GM18909 (cell line): ENCODE measurements at regions not wholly inside any gene's neighbourhood (a gene's known extent, or its start where the extent isn't known, plus 50 kb on each side); places are given as distances from the start of the nearest gene placed in this dataset.
"Not testable (repeated sequence)": the region's sequence is repeated elsewhere in the genome, so short reads cannot be mapped to it uniquely, and the experiment has no call there.

Experiments
- ATAC-seq: cut with Tn5 transposase; IDR thresholded peaks from one replicate; pipeline ENCODE4 v1.9.1; 2021; ENCODE audit warnings: mild to moderate bottlenecking; ENCODE audit not compliant: unreplicated experiment, poor library complexity

DNA sequence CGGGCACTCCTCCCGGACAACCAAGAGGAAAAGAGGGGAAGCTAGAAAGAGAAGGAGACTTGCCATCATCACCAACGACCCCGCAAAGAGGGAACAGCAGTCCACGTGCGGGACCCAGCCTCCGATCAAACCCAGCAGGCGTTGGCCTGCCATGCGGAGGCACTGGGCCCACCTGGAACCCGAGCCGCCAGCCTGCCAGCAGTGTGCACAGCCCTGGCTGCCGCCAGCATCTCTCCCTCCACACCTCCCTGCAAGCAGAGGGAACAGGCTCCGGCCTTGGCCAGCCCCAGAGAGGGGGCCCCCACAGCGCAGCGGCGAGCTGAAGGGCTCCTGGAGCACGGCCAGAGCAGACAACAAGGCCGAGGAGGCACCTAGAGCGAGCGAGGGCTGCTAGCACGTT, 1244.7 kb upstream of the B3GALT2 start:
- no peak for ATAC-seq

GRCh38 chr1:194420706-194421105, 1234.3 kb upstream of the B3GALT2 start:
- ATAC-seq = no peak

DNA sequence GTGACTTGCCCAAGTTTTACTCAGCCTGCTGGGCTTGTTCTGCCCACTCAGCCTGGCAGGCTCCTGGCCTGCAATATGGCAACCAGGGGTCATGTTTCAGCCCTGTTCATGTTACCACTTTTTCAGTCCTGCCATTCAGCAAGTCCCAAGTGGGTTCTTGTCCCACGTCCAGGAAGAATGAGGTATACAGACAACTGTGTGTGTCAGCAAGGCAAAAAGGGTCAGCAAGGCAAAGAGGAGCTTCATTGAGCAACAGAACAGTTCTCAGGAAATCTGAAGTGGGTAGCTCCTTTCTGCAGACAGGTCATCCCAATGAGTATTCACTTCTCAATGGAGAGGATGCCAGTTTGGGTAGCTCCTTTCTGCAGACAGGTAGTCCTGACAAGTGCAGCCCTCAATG, 1233.3 kb upstream of the B3GALT2 start:
- no peak for ATAC-seq

DNA sequence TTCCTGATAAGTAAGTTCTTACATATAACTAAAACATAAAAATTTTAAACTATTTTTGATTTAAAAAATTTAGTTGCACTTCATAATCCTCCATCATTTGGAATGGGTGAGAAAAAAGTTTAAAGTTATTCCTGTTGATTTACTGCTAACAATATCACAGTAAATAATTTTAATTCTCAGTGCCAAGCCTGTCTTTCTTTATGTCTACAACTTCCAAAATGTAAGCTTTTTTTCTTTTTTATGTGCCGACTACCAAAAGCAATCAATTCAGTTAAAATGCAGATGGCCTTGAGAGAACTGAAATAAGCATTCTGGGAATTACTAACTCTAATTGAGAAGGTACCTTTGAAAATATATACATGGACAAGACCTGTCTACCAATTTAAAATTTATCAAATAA, 1224.3 kb upstream of the B3GALT2 start:
- no peak for ATAC-seq

DNA sequence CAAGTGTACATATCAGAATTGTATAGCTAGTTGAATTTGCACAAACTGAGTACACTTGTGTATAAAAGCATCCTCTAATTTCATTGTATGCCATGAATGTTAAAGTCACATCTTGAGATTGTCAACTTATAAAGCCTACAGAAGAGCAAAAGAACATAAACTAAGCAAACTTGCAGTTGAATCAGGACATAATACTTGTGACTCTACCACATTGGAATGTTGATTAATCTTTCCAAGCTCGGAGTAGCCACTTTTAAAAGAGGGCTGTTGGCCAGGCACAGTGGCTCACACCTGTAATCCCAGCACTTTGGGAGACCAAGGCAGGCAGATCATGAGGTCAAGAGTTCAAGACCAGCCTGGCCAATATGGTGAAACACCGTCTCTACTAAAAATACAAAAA, 1220.8 kb upstream of the B3GALT2 start:
- not testable (repeated sequence) for ATAC-seq

- no peak for ATAC-seq
Observed at GRCh38 chr1:194394676-194395075, 1208.3 kb upstream of the B3GALT2 start.

DNA sequence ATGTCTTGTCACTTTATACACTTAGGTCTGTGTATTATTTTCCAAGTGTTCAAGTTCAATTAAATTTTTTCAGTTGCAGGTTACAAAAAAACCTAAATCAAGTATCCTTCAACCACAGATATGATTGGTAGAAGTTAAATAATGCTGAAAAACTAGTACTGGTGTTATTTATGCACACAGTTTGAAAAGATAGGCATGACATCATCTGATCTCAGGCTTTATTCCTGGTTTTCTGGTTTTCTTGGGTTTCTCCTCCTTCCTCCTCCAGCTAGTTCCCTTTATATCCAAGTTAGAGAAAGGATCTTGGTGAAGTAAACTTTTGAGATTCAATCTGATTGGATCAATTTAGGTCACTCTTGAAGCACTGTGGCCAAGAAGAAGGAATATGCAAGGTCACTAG, 1201.1 kb upstream of the B3GALT2 start:
- no peak for ATAC-seq

DNA sequence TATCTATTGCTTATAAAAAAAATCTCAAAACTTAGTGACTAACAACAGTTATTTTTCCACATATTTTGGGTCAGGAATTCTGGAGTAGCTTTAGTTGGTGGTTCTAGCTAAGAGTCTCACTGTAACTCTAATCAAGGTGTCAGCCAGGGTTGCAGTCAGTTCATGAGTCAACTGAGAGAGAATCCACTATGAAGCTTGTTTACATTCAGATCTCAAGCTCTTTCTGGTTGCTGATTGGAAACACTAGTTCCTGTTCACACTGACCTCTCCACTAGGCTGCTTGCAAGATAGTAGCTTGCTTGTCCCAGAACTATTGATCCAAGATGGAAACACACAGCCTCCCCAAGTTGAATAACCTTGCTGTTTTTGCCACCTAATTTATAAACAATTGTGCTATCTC, 1192.1 kb upstream of the B3GALT2 start:
- no peak for ATAC-seq

DNA sequence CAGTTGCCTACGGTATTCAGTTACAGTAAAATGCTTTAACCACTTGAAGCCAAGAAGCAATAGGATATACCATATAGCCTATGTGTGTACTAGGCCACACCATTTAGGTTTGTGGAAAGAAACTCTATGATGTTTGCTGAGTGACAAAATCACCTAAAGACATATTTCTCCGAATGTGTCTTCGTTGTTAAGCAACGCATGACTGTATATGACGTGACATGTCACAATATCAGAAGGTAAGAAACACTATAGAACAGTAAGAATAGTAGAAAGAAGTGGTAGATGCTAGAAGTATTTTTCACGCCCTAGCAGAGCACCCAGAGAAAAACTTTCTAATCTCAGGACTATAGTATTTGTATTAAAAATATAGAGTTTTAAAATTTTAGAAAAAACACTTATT, 1188.2 kb upstream of the B3GALT2 start:
- no peak for ATAC-seq

DNA sequence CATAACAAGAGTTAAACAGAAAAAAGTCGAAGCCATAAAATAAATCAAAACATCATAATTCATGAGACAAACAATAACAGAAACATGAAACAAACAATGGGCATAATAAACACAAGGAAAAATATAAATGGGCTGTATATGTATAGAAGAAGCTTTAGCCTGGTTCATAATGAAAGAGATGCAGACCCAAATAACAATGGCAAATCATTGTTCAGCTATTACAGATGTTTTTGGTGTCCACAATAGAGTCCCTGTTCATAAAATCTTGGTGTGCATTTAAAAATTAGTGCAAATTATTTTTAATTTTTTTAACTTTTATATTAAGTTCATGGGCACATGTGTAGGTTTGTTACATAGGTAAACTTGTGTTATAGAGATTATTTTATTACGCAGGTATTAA, 1185.9 kb upstream of the B3GALT2 start:
- ATAC-seq = no peak

GRCh38 chr1:194369622-194370021, 1183.2 kb upstream of the B3GALT2 start:
- no peak for ATAC-seq

GRCh38 chr1:194369060-194369459, 1182.6 kb upstream of the B3GALT2 start:
- ATAC-seq = no peak

- no peak for ATAC-seq
Observed at GRCh38 chr1:194367121-194367520, 1180.7 kb upstream of the B3GALT2 start.

DNA sequence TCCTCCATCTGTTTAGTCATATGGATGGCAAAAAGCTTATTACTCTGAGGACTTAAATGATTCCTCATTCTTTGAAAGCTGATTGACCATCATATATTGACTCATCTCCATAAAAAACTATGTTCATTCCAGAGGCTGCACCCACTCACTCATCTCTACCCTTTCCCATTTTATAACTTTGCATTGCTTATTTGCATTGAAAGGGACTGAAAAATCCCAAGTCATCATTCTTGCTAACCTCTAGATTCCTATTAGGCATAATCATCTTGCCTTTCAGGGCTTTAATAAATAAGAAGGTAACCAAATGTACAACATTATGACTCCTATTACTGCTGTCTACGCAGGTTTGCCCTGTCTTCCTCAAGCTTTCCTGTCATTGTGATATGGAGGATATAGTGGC, 1180.3 kb upstream of the B3GALT2 start:
- no peak for ATAC-seq

DNA sequence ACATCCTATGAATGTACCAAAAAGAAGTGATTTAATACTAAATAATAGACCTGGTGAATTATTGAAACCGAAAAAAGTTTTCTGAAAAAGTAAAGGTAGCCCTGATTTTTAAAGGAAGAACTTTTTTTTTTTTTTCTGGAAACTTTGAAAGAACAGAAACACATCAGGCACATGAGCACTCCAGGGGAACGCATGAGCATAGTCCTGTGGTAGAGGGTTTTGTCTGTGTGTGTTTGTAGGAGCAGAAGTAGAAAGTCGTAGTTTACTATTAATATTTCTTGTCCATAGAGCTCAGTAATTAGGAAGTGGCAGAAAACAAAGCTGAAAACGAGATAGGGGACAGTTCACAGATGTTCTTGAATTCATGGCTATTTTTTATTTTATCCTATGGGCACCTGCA, 1175.9 kb upstream of the B3GALT2 start:
- ATAC-seq = no peak

- ATAC-seq = no peak
Observed at GRCh38 chr1:194361374-194362131, 1175.1 kb upstream of the B3GALT2 start.

- ATAC-seq = no peak
Observed at GRCh38 chr1:194358208-194358581, 1171.8 kb upstream of the B3GALT2 start.

DNA sequence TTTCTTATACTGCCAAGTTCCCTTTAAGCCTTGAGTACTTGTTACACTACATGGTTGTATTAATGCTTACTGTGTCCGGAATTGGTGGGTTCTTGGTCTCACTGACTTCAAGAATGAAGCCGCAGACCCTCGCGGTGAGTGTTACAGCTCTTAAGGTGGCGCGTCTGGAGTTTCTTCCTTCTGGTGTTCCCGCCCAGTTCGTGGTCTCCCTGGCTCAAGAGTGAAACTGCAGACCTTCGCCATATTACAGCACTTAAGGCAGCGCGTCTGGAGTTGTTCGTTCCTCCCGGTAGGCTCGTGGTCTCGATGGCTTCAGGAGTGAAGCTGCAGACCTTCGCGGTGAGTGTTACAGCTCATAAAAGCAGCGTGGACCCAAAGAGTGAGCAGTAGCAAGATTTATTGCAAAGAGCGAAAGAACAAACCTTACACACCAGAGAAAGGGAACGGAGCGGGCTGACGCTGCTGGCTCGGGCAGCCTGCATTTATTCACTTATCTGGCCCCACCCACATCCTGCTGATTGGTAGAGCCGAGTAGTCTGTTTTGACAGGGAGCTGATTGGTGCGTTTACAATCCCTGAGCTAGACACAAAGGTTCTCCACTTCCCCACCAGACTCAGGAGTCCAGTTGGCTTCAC, 1171.3 kb upstream of the B3GALT2 start:
- not testable (repeated sequence) for ATAC-seq

DNA sequence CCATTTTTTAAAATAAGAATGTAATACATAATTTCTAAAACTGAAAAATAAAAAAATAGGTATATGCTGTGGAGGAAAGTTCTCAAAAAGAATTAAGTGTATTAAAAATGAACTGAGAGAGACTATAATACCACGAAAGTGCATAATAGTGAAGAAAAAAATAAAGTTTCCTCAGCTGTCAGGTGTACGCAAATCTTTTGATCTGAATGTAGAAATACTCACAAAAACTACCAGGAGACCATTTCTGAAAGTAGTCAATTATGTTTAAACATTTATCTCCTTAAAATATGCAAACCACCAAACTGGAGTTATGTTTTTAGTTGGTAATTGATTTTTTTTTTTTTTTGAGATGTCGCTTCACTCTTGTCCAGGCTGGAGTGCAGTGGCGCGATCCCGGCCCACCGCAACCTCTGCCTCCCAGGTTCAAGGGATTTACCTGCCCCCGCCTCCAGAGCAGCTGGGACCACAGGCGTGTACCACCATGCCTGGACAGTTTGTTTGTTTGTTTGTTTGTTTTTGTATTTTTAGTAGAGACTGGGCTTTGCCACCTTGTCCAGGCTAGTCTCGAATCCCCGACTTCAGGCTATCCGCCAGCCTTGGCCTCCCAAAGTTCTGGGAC, 1169.2 kb upstream of the B3GALT2 start:
- ATAC-seq = no peak

DNA sequence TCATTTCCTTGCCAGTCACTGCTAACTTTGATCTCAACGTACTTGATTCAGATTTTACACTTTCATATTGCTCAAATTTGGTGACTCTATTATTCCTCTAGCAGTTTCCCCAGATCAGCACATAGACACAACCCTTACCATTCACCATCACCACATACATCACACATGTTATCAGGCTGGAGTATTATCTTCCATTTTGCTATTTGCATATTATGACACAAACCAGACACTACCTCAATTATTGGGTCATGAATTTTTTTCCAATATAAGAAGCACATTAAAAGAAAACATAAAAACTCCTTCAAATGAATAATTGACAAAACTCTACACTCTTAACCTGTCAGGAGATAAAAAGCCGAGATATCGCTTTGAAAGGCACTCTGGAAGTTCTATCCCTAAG, 1166.7 kb upstream of the B3GALT2 start:
- no peak for ATAC-seq

DNA sequence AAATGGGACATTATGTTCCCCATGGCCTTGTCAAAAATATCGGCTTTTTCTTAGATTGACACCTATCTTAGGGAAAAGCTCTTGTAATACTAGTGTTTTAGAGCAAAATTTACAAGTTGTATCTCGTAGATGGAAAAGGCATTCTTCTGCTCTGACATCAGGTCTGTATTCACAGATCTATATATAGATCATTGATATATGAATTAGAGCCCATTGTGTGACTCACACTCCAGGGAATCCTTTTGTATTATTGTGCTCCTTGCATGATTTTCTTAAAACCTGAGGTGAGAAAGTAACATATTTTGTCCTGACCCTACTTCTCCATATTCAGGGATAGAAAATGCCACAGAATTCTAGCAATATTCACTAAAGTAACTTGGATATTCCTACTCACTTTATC, 1160.8 kb upstream of the B3GALT2 start:
- ATAC-seq = no peak
